ENCODE measurements at regions not wholly inside any gene's neighbourhood (a gene's known extent, or its start where the extent isn't known, plus 50 kb on each side); places are given as distances from the start of the nearest gene placed in this dataset.
"Not testable (repeated sequence)": the region's sequence is repeated elsewhere in the genome, so short reads cannot be mapped to it uniquely, and the experiment has no call there.

- DNase-seq = not testable (repeated sequence)
Measured at GRCh38 chr1:53399370-53400133, 59.6 kb upstream of the DMRTB1 start.

- no peak for DNase-seq
Measured at GRCh38 chr1:53400761-53401674, 58.2 kb upstream of the DMRTB1 start.

- no peak for DNase-seq
Measured at GRCh38 chr1:53401813-53402745, 57.1 kb upstream of the DMRTB1 start.

- no peak for DNase-seq
Measured at GRCh38 chr1:53402891-53403655, 56.1 kb upstream of the DMRTB1 start.

- DNase-seq = no peak
Measured at GRCh38 chr1:53405737-53406136, 53.5 kb upstream of the DMRTB1 start.

GRCh38 chr1:53406551-53407235 lies 52.5 kb upstream of the DMRTB1 start:
- DNase-seq = no peak

GRCh38 chr1:53408013-53408754 lies 51.0 kb upstream of the DMRTB1 start:
- no peak for DNase-seq

GRCh38 chr1:53408755-53409129 lies 50.5 kb upstream of the DMRTB1 start:
- DNase-seq = no peak

GRCh38 chr1:53409233-53409632 lies 50.0 kb upstream of the DMRTB1 start:
- no peak for DNase-seq
